HEK293T (cell line): ENCODE measurements at regions not wholly inside any gene's neighbourhood (a gene's known extent, or its start where the extent isn't known, plus 50 kb on each side); places are given as distances from the start of the nearest gene placed in this dataset.

ENCODE experiments used
- CTCF ChIA-PET: fragments of 350-600 bp; formaldehyde crosslinking; extraction: SDS; loops from one replicate; lab custom pipeline; 2021; ENCODE audit warnings: antibody characterized with exemption, inconsistent platforms; lab: Yijun Ruan, JAX
- POLR2A ChIA-PET: fragments of 350-600 bp; formaldehyde crosslinking; extraction: SDS; loops from one replicate; lab custom pipeline; 2020; ENCODE audit warnings: antibody characterized with exemption, inconsistent platforms; lab: Yijun Ruan, JAX
- DNase-seq: peaks from one replicate; pipeline ENCODE4 v3.0.0; 2012; ENCODE audit warnings: mixed read lengths; ENCODE audit errors: extremely low spot score
- ARNT ChIP-seq: fragments of 450-650 bp; IDR thresholded peaks from 2 replicates; pipeline ENCODE4 v1.6.1; 2017; ENCODE audit warnings: mild to moderate bottlenecking
- BHLHE40 ChIP-seq: fragments of 450-650 bp; IDR thresholded peaks from 2 replicates; pipeline ENCODE4 v1.6.1; 2016; ENCODE audit warnings: mild to moderate bottlenecking, moderate library complexity, borderline replicate concordance
- CTBP1 ChIP-seq: fragments of 450-650 bp; IDR thresholded peaks from 2 replicates; pipeline ENCODE4 v1.6.1; 2016; ENCODE audit warnings: borderline replicate concordance
- ELF4 ChIP-seq: fragments of 450-650 bp; IDR thresholded peaks from 2 replicates; pipeline ENCODE4 v1.6.1; 2017; ENCODE audit warnings: antibody characterized with exemption
- FOXA1 ChIP-seq: fragments of 450-650 bp; IDR thresholded peaks from 2 replicates; pipeline ENCODE4 v1.6.1; 2016; ENCODE audit warnings: mild to moderate bottlenecking
- FOXK2 ChIP-seq: fragments of 450-650 bp; IDR thresholded peaks from 2 replicates; pipeline ENCODE4 v1.6.1; 2016; ENCODE audit warnings: mild to moderate bottlenecking
- FOXM1 ChIP-seq: fragments of 450-650 bp; IDR thresholded peaks from 2 replicates; pipeline ENCODE4 v1.6.1; 2017; ENCODE audit warnings: mild to moderate bottlenecking, borderline replicate concordance
- HDGF ChIP-seq: fragments of 450-650 bp; IDR thresholded peaks from 2 replicates; pipeline ENCODE4 v1.6.1; 2017; ENCODE audit warnings: antibody characterized with exemption, borderline replicate concordance
- L3MBTL2 ChIP-seq: fragments of 450-650 bp; conservative IDR thresholded peaks from 2 replicates; pipeline ENCODE4 v1.6.1; 2016; ENCODE audit warnings: mild to moderate bottlenecking
- LEF1 ChIP-seq: fragments of 450-650 bp; IDR thresholded peaks from 2 replicates; pipeline ENCODE4 v1.6.1; 2017; ENCODE audit warnings: mild to moderate bottlenecking, borderline replicate concordance
- NFRKB ChIP-seq: fragments of 450-650 bp; IDR thresholded peaks from 2 replicates; pipeline ENCODE4 v1.6.1; 2016; ENCODE audit warnings: mild to moderate bottlenecking, moderate library complexity
- SP1 ChIP-seq: fragments of 450-650 bp; IDR thresholded peaks from 2 replicates; pipeline ENCODE4 v1.6.1; 2017
- SUZ12 ChIP-seq: fragments of 450-650 bp; IDR thresholded peaks from 2 replicates; pipeline ENCODE4 v1.6.1; 2016; ENCODE audit warnings: mild to moderate bottlenecking
- TARDBP ChIP-seq: fragments of 450-650 bp; IDR thresholded peaks from 2 replicates; pipeline ENCODE4 v1.6.1; 2016
- ZNF384 ChIP-seq: fragments of 450-650 bp; IDR thresholded peaks from 2 replicates; pipeline ENCODE4 v1.6.1; 2016
- TF ChIP-seq, protein P1 (sequence below): fragments of 450-650 bp; IDR thresholded peaks from 2 replicates; pipeline ENCODE4 v1.6.1; 2016

DNA sequence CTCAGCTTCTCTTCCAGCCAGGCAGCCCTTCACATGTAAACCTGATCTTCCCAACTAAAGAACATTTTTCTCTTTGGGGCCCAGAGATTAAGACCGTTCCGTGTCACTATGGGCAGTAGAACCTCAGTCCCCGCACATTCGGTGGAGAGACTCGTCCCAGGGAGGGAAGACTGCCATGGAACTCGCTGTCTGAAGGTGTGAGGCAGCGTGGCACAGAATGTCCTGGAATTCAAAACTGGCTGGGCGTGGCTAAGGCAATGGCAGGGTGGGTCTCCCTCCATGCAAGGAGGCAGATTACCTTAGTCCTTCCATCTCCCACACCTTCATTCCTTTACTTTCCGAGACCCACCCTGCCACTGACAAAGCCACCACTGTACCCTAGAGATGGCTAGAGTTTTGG, 57.4 kb upstream of the ZNF354A start:
- no peak for DNase-seq
- TF ChIP-seq CTBP1 (no peak), NFRKB (no peak), TARDBP (no peak), HDGF (no peak), ARNT (no peak), FOXM1 (no peak), SP1 (no peak), L3MBTL2 (no peak), BHLHE40 (no peak), FOXA1 (no peak), FOXK2 (no peak), SUZ12 (no peak), ELF4 (no peak), ZNF384 (no peak)
- TF ChIP-seq, protein P1, sequence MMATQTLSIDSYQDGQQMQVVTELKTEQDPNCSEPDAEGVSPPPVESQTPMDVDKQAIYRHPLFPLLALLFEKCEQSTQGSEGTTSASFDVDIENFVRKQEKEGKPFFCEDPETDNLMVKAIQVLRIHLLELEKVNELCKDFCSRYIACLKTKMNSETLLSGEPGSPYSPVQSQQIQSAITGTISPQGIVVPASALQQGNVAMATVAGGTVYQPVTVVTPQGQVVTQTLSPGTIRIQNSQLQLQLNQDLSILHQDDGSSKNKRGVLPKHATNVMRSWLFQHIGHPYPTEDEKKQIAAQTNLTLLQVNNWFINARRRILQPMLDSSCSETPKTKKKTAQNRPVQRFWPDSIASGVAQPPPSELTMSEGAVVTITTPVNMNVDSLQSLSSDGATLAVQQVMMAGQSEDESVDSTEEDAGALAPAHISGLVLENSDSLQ, result no peak
- CTCF ChIA-PET, result interaction anchor here (1.2 kb wide), 1 partner anchor 57 kb away, joined by 5 read pairs; the partner anchor contains the start of gene ZNF354A
- POLR2A ChIA-PET, result no interaction called here

- no peak for DNase-seq
- no peak for TF ChIP-seq FOXK2
- no peak for TF ChIP-seq FOXA1
- no peak for TF ChIP-seq ZNF384
- TF ChIP-seq, protein P1, result no peak
- no peak for TF ChIP-seq LEF1
- no peak for TF ChIP-seq BHLHE40
- ChIA-PET CTCF (interaction anchor here (1.2 kb wide), 1 partner anchor 56 kb away, joined by 5 read pairs; the partner anchor contains the start of gene ZNF354A), POLR2A (no interaction called here)
These were observed 56.5 kb upstream of the ZNF354A start for GRCh38 chr5:178786859-178787499.

DNA sequence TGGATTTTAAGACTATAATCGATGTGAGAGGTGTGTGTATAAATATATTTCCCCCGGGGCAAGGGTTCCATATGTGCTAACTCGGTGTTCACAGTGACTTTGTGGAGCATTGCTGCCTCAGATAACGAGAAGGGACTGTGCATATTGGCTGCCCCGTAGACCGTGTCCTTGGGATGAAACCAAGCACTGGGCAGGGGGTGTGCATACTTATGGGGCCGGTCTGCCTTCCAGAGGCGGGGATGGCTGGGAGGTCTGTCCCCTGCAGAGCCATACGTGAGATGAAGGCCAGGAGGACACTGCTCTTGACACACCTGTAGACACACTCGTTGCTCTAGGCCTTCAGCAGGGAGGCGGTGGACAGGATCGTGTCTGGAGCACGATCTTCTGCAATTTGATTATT, 56.0 kb upstream of the ZNF354A start:
- CTCF ChIA-PET, result interaction anchor here (1.2 kb wide), 1 partner anchor 56 kb away, joined by 5 read pairs; the partner anchor contains the start of gene ZNF354A
- no peak for DNase-seq
- TF ChIP-seq HDGF, result no peak
- POLR2A ChIA-PET, result no interaction called here

GRCh38 chr5:178785999-178786398, 55.5 kb upstream of the ZNF354A start:
- ChIA-PET CTCF (no interaction called here), POLR2A (no interaction called here)
- TF ChIP-seq FOXK2 (no peak), NFRKB (no peak), LEF1 (no peak), BHLHE40 (no peak), HDGF (no peak), ELF4 (no peak), L3MBTL2 (no peak), ARNT (no peak), CTBP1 (no peak), ZNF384 (no peak), FOXM1 (no peak), SP1 (no peak), SUZ12 (no peak)
- TF ChIP-seq, protein P1, result no peak
- DNase-seq, result no peak

DNA sequence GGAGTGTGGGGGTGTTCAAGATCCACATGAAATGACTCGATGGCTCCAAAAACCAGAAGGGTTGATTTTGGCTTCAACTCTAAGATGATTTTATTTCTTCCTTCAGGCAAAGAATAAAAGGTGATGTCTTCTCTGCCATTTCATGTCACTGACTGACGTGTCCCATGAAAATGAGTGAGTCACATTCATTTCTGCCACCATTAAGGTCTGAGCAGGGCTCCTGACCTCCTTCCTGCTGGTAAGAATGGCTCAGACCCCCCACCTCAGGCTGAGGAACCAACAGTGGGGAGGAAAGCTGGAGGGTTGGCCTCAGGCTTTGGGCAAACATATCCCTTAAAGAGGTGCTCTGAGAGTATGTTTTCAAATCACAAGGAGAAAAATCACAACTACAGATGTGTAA, 53.9 kb upstream of the ZNF354A start:
- DNase-seq, result no peak
- ChIA-PET CTCF (interaction anchor here (0.6 kb wide), 1 partner anchor 325 kb away, joined by 3 read pairs; no protein-coding TSS in a partner anchor), POLR2A (no interaction called here)
- no peak for TF ChIP-seq L3MBTL2

DNA sequence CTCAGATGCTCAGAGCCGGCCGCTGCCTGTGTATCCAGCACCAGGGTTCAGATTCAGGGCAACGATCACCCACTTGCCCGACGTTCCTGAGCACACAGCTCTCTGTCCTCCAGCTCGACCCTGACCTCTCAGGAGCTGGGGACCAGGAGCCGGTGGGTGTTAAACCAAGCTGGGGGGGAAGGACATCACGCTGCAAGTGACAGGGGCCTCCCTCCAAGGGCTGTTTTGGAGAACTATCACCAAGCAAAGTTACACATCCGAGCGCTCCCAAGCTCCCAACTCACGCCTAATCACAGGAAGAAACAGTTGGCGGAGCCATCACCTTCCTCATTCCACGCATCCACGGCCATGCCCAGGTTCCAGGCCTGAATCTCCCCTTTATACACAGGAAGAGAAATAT, 51.5 kb upstream of the ZNF354A start:
- no peak for TF ChIP-seq ZNF384
- TF ChIP-seq FOXA1, result no peak
- no peak for TF ChIP-seq ELF4
- CTCF ChIA-PET, result no interaction called here

DNA sequence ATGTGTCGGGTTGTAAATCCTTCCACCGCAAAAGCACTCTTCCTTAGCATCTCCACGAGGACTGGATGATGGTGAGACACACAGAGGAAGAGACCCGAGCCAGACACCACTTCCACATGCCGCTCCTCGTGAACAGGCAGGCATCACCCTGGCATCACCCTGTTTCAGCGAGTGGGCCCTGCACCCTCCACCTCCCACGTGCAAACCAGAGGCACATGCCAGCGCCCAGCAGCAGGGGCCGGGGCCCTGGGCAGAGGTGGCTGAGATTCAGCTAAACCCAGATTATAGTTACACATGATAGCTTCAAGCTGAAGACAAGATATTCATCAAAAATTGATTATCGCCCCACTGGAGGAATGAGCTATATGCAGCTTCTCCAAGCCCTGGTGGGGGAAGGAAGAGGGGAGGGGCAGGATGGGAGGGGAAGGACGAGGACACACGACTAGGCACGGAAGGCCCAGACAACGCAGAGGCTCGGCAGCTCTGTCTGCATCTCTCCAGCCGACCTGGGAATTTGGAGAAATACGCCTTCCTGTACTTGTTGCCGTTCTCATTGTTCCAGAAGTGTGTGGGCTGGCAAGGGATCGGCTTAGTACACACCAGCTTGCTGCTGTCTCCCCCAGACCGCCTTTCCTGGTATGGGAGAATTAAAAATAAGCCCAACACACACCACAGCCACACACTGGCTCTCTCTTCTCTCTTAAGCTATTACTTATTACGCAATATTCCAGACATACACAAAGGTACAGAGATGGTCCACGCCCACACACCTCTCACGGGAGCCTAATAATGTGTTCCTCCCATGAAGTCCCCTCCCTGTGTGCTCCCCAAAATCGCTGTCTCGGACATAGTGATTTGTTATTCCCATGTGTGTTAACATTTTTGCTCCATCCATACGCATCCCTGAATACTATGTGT, 50.4 kb upstream of the ZNF354A start:
- POLR2A ChIA-PET, result no interaction called here
- DNase-seq, result no peak
- TF ChIP-seq L3MBTL2, result no peak
- CTCF ChIA-PET, result no interaction called here

More for the DNA sequence above, 51.5 kb upstream of the ZNF354A start:
- DNase-seq, result no peak
- POLR2A ChIA-PET, result no interaction called here
